ENCODE measurements at regions not wholly inside any gene's neighbourhood (a gene's known extent, or its start where the extent isn't known, plus 50 kb on each side); places are given as distances from the start of the nearest gene placed in this dataset.

DNA sequence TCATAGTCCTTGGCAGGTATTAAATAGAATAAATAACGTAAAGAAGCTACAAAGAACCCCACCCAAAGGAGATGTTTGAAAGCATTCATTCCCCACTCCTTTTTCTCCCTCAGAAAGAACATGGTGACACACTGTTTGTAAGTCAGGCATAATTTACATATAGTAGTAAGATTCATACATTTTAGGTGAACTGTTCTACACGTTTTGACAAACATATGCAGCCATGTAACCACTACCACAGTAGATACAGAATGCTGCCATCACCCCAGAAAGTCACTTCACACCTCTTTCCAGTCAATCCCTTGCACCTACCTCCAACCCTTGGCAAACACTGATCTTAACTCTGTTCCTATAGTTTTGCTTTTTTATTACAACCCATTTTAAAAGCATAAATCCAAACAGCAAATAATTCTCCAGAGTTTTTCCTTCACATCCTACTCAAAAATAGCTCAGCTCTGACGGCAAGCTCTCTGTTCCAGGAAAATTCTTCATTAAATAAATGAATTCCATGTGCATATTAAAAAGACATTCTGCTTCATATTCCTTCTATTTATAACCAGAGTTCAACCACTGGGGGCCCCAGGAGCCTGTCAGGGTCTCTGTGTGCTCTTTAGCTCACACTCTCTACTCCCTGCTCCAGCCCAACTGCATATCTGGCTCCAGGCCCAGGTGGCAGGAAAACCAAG, 258.8 kb downstream of the PLPP3 start:
- ChIA-PET CTCF (interaction anchor here (0.6 to 0.8 kb wide), 3 partner anchors 143 to 264 kb away, joined by 3 read pairs; no protein-coding TSS in a partner anchor), POLR2A (ENCODE audit: low non-redundant PET) (no interaction called here)
- no peak for DNase-seq (ENCODE audit: low spot score)
- no peak overlapping the region for H3K27ac ChIP-seq
- TF ChIP-seq, protein P1, sequence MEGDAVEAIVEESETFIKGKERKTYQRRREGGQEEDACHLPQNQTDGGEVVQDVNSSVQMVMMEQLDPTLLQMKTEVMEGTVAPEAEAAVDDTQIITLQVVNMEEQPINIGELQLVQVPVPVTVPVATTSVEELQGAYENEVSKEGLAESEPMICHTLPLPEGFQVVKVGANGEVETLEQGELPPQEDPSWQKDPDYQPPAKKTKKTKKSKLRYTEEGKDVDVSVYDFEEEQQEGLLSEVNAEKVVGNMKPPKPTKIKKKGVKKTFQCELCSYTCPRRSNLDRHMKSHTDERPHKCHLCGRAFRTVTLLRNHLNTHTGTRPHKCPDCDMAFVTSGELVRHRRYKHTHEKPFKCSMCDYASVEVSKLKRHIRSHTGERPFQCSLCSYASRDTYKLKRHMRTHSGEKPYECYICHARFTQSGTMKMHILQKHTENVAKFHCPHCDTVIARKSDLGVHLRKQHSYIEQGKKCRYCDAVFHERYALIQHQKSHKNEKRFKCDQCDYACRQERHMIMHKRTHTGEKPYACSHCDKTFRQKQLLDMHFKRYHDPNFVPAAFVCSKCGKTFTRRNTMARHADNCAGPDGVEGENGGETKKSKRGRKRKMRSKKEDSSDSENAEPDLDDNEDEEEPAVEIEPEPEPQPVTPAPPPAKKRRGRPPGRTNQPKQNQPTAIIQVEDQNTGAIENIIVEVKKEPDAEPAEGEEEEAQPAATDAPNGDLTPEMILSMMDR (conservative IDR thresholded peaks at IDR 0.05; ENCODE audit: low read depth), result no peak

DNA sequence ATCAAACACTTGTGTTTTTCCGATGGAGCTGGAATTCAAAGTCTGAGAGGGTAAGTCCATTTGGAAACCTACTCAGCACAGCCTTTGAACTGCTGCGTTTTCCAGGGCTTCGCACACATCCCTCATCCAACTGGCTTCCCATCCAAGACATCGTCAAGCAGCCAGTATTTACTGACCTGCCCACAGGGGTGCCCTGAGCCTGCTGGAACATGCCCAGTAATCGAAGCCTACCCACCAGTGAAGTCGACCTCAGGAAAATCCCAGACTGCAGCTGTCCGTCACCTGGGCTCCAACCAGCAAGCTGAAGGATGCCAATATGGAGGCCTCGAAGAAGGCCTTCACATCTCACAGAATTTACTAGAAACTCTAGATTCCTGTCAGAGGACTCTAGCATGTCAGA, 261.6 kb downstream of the PLPP3 start:
- no peak overlapping the region for H3K27ac ChIP-seq
- DNase-seq (ENCODE audit: low spot score), result no peak
- ChIA-PET CTCF (no interaction called here), POLR2A (ENCODE audit: low non-redundant PET) (no interaction called here)
- TF ChIP-seq, protein P1 (conservative IDR thresholded peaks at IDR 0.05; ENCODE audit: low read depth), result no peak

DNA sequence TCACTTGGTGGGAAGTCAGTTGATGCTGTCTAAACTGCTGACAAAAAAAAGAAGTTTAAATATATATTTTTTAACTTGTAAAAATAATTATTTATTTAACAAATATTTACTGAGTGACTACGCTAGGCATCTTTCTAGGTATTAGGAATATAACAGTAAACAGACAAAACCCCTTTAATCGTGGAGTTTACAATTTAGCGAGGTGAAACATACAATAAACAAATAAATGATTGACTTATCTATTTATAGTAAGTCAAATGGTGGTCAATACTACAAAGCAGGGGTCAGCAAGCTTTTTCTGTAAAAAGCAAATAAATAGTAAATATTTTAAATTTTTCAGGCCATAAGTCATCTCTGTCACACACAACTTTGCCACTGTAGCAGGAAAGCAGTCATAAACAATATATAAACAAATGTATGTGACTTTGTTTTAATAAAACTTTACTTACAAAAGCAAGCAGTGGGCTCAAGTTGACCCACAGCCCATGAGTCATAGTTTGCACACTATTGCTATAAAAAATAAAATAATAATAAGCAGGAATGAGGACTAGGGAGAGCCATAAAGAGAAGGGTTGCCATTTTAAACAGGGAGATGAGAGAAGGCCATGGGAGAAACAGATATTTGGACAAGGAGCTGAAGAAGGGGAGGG, 263.9 kb downstream of the PLPP3 start:
- POLR2A ChIA-PET (ENCODE audit: low non-redundant PET), result no interaction called here

DNA sequence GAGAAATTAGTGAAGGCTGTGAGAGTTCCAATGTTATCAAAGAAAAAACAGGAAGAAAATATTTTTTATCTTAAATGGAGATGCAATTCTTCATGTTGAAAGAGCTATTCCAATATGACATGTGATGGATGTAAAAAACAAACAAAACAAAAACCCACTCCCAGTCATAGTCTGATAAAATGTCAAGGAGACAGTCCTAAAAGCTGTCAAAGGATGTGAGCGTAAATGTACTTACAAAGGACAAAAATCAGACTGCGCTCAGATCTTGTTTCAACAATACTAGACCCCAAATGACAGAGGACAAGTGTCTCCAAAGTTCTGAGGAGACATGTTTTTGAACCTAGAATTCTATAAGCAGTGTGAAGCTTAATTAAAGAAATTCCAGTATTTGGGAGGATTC, 265.8 kb downstream of the PLPP3 start:
- no peak overlapping the region for H3K27ac ChIP-seq
- CTCF ChIA-PET, result no interaction called here
- no peak for DNase-seq (ENCODE audit: low spot score)
- POLR2A ChIA-PET (ENCODE audit: low non-redundant PET), result no interaction called here
- TF ChIP-seq, protein P1 (conservative IDR thresholded peaks at IDR 0.05; ENCODE audit: low read depth), result no peak

More for the DNA sequence above, 263.9 kb downstream of the PLPP3 start:
- DNase-seq (ENCODE audit: low spot score), result no peak
- CTCF ChIA-PET, result no interaction called here
- no peak overlapping the region for H3K27ac ChIP-seq
- TF ChIP-seq, protein P1 (conservative IDR thresholded peaks at IDR 0.05; ENCODE audit: low read depth), result no peak

DNA sequence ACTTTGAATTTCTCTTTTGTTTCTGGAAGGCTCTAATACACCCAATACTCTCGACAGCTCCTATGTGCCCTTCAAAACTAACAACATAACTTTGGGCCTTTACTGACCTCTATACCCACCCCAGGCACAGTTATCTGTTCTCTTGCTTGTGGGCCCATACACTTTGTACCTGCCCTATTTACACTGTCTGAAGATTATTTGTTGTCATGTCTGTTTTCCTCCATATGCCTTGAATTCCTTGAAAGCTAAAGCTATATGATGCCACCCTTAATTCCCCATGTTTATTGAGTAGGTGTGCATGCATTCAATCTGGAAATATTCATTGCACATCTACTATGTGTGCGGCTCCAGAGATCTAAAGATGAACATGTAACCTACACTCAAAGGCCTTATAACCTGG, 267.6 kb downstream of the PLPP3 start:
- TF ChIP-seq, protein P1 (conservative IDR thresholded peaks at IDR 0.05; ENCODE audit: low read depth), result no peak
- ChIA-PET POLR2A (ENCODE audit: low non-redundant PET) (no interaction called here), CTCF (no interaction called here)

DNA sequence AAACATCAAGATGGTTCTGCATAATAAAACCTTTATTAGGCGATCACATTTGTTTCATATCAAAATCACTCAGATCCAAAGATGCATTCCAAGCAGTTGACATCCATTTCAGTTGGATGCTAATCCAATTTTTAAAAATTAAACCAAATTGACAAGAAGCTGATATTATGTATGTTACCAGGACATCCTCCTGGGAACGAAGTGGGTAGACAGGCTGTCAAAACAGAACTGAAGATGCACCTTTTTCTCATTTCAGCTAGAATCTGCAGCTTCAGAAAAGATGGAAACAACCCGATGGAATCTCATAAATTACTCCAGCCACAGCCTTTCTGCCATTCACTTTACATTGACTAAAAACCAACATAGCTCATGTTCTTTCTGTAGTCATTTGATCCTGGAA, 268.4 kb downstream of the PLPP3 start:
- H3K27ac ChIP-seq, result no peak overlapping the region
- ChIA-PET CTCF (no interaction called here), POLR2A (ENCODE audit: low non-redundant PET) (no interaction called here)
- TF ChIP-seq, protein P1 (conservative IDR thresholded peaks at IDR 0.05; ENCODE audit: low read depth), result no peak
- no peak for DNase-seq (ENCODE audit: low spot score)

More for the DNA sequence above, 267.6 kb downstream of the PLPP3 start:
- no peak for DNase-seq (ENCODE audit: low spot score)
- no peak overlapping the region for H3K27ac ChIP-seq

Measured in RWPE1 (cell line).